Stomach (tissue), 4 donors: ENCODE measurements at regions not wholly inside any gene's neighbourhood (a gene's known extent, or its start where the extent isn't known, plus 50 kb on each side); places are given as distances from the start of the nearest gene placed in this dataset.

ENCODE experiments used
- CTCF ChIP-seq, 7 experiments: fragments of 450-650 bp in 4 of 7; fragments of 200-600 bp in 3 of 7; sonication (generic) in 3 of 7; IDR thresholded peaks; one replicate each; pipeline ENCODE4 v1.5.1; 2016 to 2019; ENCODE audit warnings: antibody characterized with exemption in 7 of 7, control low read depth in 2 of 7, mild to moderate bottlenecking in 1 of 7
- EP300 ChIP-seq: sonication (generic); formaldehyde crosslinking; IDR thresholded peaks from one replicate; pipeline ENCODE4 v1.6.1; 2017; ENCODE audit warnings: antibody characterized with exemption
- POLR2A ChIP-seq, 4 donors: fragments of 450-650 bp; IDR thresholded peaks; one replicate each; pipeline ENCODE4 v1.6.1; 2016; ENCODE audit warnings: antibody characterized with exemption in 4 of 4, control low read depth in 2 of 4, mild to moderate bottlenecking in 1 of 4, moderate library complexity in 1 of 4
- POLR2AphosphoS5 ChIP-seq, 3 donors: sonication (generic); formaldehyde crosslinking; IDR thresholded peaks; one replicate each; pipeline ENCODE4 v1.6.1; 2016; ENCODE audit warnings: antibody characterized with exemption in 3 of 3

GRCh38 chr13:102940770-102941169, 94.9 kb downstream of the ERCC5 start:
- TF ChIP-seq CTCF (IDR thresholded peaks at IDR 0.05) = no peak
- no peak for TF ChIP-seq EP300
- TF ChIP-seq POLR2A (IDR thresholded peaks at IDR 0.05) = no peak
- TF ChIP-seq POLR2AphosphoS5 (IDR thresholded peaks at IDR 0.05) = no peak
